Bronchial epithelial cell (primary cell): ENCODE measurements at regions not wholly inside any gene's neighbourhood (a gene's known extent, or its start where the extent isn't known, plus 50 kb on each side); places are given as distances from the start of the nearest gene placed in this dataset.

Source experiments
- DNase-seq: peaks from one replicate; pipeline ENCODE4 v3.0.0-alpha.2; 2010; ENCODE audit warnings: low read depth
- FAIRE-seq: peaks from 2 replicates; lab custom pipeline; 2011; peaks lifted over from hg19 to GRCh38; lab: Jason Lieb, UNC
- H3K27me3 ChIP-seq: 2 replicates; pipeline ENCODE4 v1.5.1; 2011; ENCODE audit warnings: low read length; ENCODE audit not compliant: control insufficient read depth, insufficient read depth
- H3K36me3 ChIP-seq: 2 replicates; pipeline ENCODE4 v1.5.1; 2011; ENCODE audit warnings: low read length; ENCODE audit not compliant: control insufficient read depth, insufficient read depth
- H3K4me3 ChIP-seq: 2 replicates; pipeline ENCODE4 v1.5.1; 2011; ENCODE audit warnings: mild to moderate bottlenecking, low read depth, low read length, control low read depth
- CTCF ChIP-seq: IDR thresholded peaks from 2 replicates; pipeline ENCODE4 v1.5.1; 2011; ENCODE audit warnings: mild to moderate bottlenecking, moderate library complexity, low read length, control low read depth, inconsistent platforms; ENCODE audit not compliant: insufficient read depth, severe bottlenecking

- Histone ChIP-seq H3K4me3 (no peak overlapping the region), H3K27me3 (no peaks in the 10 kb centered on the region), H3K36me3 (no peaks in the 10 kb centered on the region)
- no peak for TF ChIP-seq CTCF
- no peak for DNase-seq
- no peak for FAIRE-seq
Observed at GRCh38 chr9:80906728-80907127, 782.6 kb downstream of the TLE1 start.

GRCh38 chr9:80899208-80899607 is 790.1 kb downstream of the TLE1 start:
- Histone ChIP-seq H3K27me3 (no peaks in the 10 kb centered on the region), H3K36me3 (no peaks in the 10 kb centered on the region), H3K4me3 (no peak overlapping the region)
- TF ChIP-seq CTCF = no peak
- DNase-seq = no peak
- FAIRE-seq = no peak

GRCh38 chr9:80893190-80893589 is 796.2 kb downstream of the TLE1 start:
- no peaks in the 10 kb centered on the region for H3K27me3 ChIP-seq
- DNase-seq = no peak
- no peak for TF ChIP-seq CTCF
- H3K36me3 ChIP-seq = no peaks in the 10 kb centered on the region
- H3K4me3 ChIP-seq = no peak overlapping the region
- no peak for FAIRE-seq

GRCh38 chr9:80892703-80893102 is 796.6 kb downstream of the TLE1 start:
- H3K36me3 ChIP-seq = no peaks in the 10 kb centered on the region
- no peak overlapping the region for H3K4me3 ChIP-seq
- FAIRE-seq (no peak), DNase-seq (no peak)
- no peak for TF ChIP-seq CTCF
- no peaks in the 10 kb centered on the region for H3K27me3 ChIP-seq

- Histone ChIP-seq H3K36me3 (no peaks in the 10 kb centered on the region), H3K4me3 (no peak overlapping the region), H3K27me3 (no peaks in the 10 kb centered on the region)
- no peak for DNase-seq
- FAIRE-seq = no peak
- TF ChIP-seq CTCF = no peak
Observed at GRCh38 chr9:80890124-80890523, 799.2 kb downstream of the TLE1 start.

GRCh38 chr9:80885894-80886293 is 803.5 kb downstream of the TLE1 start:
- DNase-seq (peak; percentile 8), FAIRE-seq (no peak)
- Histone ChIP-seq H3K4me3 (no peak overlapping the region), H3K36me3 (no peaks in the 10 kb centered on the region), H3K27me3 (no peaks in the 10 kb centered on the region)
- TF ChIP-seq CTCF = no peak
